GM12864 (cell line): ENCODE measurements at regions not wholly inside any gene's neighbourhood (a gene's known extent, or its start where the extent isn't known, plus 50 kb on each side); places are given as distances from the start of the nearest gene placed in this dataset.

ENCODE experiments used
- DNase-seq: peaks from one replicate; pipeline ENCODE4 v3.0.0-alpha.2; 2011; ENCODE audit warnings: low read depth
- H3K4me3 ChIP-seq: 2 replicates; pipeline ENCODE4 v1.5.1; 2011; ENCODE audit warnings: mild to moderate bottlenecking, low read depth, low read length, control low read depth
- TF ChIP-seq, protein P1 (sequence below): IDR thresholded peaks from 2 replicates; pipeline ENCODE4 v1.5.1; 2011; ENCODE audit warnings: low read depth, mild to moderate bottlenecking, moderate library complexity, low read length, control low read depth, inconsistent platforms; ENCODE audit errors: missing control alignments

DNA sequence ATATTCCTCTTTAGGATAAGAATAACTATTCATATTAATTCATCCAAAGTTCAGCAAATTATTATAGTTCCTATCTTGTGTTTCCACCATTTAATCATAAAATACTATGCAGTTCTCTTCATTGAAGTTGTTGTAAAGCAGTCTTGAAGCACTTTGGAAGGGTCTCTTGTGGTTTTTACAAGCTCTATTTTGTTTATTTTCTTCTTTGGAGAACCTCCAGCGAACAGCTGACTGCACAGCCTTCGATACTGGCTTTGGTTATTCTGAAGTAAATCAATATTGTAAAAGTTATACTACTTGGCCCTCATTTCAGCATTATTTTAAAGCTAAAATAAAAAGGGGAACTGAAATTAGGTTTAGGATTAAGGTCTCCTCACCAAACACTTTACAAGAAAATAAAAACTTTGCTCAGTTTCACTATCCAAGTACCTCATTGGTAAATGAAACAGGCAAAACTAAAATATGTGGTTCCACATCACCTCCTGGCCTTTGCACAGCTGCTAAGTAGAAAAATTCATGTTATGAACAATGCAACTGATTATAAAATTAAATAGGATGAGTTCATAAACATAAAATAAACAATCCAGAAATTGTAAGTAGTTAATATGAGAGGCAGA is 1629.2 kb upstream of the ADGRL3 start:
- TF ChIP-seq, protein P1, sequence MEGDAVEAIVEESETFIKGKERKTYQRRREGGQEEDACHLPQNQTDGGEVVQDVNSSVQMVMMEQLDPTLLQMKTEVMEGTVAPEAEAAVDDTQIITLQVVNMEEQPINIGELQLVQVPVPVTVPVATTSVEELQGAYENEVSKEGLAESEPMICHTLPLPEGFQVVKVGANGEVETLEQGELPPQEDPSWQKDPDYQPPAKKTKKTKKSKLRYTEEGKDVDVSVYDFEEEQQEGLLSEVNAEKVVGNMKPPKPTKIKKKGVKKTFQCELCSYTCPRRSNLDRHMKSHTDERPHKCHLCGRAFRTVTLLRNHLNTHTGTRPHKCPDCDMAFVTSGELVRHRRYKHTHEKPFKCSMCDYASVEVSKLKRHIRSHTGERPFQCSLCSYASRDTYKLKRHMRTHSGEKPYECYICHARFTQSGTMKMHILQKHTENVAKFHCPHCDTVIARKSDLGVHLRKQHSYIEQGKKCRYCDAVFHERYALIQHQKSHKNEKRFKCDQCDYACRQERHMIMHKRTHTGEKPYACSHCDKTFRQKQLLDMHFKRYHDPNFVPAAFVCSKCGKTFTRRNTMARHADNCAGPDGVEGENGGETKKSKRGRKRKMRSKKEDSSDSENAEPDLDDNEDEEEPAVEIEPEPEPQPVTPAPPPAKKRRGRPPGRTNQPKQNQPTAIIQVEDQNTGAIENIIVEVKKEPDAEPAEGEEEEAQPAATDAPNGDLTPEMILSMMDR: no peak
- H3K4me3 ChIP-seq: no peak overlapping the region
- no peak for DNase-seq

DNA sequence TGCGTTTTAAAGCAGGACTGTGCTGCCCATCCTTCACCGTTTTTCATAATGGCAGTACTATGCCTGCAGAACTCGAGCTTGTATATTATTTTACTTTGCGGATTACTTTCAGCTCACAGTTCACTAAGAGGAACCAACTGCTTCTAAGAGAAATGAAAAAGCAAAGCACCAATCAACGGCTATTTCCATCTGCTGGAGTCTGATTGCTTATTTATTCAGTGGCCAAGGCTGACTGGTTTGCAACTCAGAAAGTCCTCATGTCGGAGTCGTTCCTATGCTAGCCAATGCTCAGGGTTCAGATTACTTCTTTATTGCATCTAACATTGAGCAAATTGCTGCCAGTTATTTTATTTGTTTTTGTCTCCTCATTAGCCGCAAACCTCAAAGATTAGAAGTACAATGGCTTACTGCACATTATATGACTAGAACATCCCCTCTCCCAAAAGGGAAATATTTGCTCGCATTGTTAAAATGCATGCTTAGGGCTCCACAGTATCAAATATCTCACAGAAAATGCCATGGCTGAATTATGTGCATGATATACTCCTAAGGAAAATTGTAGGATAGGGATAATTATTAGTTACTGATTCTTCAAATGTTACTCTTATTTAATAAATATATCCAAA is 1628.2 kb upstream of the ADGRL3 start:
- no peak overlapping the region for H3K4me3 ChIP-seq
- TF ChIP-seq, protein P1: no peak
- no peak for DNase-seq

DNA sequence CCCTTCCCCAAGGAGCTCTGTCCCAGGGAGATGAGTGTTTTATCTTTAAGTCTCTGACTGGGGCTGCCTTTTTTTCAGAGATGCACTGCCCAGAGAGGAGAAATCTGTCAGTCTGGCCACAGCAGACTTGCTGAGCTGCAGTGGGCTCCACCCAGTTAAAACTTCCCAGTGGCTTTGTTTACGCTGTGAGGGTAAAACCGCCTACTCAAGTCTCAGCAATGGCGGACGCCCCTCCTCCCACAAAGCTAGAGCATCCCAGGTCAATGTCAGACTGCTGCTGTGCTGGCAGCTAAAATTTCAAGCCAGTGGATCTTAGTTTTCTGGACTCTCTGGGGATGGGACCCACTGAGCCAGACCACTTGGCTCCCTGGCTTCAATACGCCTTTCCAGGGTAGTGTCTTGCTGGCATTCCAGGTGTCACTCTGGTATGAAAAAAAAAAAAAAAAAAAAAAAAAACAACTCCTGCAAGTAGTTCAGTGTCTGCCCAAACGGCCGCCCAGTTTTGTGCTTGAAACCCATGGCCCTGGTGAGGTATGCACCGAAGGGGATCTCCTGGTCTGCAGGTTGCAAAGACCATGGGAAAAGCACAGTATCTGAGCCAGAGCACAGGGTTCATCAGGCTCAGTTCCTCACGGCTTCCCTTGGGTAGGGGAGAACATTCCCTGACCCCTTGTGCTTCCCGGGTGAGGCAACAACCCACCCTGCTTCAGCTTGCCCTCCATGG is 1616.1 kb upstream of the ADGRL3 start:
- DNase-seq: no peak
- TF ChIP-seq, protein P1: no peak

DNA sequence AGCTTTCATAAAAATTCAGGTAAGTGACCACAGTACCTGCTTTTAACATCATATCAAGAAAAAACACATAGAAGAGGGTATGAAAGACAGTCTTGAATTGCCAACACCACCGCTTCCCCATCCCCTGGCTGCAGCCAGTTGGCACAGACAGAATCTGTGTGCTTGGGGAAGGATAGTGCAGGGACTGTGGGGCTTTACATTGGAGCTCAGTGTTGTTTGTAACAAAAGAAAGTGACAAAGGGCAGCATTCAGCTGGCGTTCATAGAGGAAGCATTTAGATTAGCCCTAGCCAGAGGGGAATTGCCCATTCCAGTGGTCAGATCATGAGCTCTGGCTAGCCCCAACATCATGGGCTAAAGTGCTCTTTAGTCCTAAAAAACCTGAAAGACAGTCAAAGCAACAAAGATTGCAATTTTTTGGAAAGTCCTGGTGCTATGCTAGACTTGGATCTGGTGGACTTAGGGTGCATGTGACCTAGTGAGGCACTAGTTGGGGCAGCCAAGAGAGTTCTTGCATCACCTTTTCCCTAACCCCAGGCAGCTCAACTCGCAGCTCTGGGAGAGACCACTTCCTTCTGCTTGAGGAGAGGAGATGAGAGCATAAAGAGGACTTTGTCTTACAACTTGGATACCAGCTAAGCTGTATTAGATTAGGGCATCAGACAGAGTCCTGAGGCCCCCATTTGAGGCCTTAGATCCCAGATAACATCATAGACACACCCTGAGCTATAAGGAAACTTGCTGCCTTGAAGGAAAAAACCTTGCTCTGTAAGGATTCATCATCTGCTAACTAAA is 1602.4 kb upstream of the ADGRL3 start:
- H3K4me3 ChIP-seq: no peak overlapping the region
- DNase-seq: no peak
- TF ChIP-seq, protein P1: no peak

More for the DNA sequence above, 1616.1 kb upstream of the ADGRL3 start:
- H3K4me3 ChIP-seq: no peak overlapping the region

DNA sequence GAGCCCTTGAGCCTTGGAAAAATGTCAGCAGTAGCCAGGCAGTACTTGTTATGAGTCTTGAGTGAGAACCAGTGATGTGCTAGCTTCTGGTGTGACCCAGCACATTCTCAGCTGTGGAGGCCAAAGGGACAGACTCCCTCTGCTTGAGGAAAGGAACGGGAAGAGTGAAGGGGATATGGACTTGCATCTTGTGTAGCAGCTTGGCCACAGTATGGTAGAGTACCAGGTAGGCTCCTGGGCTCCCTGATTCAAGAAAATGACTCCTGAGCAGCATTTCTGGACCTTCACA is 1601.9 kb upstream of the ADGRL3 start:
- no peak overlapping the region for H3K4me3 ChIP-seq
- TF ChIP-seq, protein P1: no peak
- no peak for DNase-seq

DNA sequence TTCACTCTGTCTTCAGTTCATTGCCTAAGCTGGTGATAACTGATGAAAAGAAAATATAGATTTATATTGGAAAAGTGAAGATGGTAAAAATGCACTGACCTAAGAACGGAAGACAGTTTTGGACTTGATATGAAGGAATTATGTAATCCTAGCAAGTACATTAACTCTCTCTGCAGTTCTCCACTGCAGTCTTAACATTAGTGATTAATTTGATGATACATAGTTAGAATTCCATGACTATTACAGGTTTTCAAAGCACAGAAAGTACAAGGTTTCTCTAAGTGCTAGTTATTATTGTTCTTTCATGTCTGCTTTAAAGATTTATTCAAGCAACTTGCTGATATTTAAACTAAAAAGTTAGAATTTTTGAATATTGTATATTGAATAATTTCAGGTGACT is 1591.7 kb upstream of the ADGRL3 start:
- no peak for DNase-seq
- no peak overlapping the region for H3K4me3 ChIP-seq
- TF ChIP-seq, protein P1: no peak
